ENCODE measurements at regions not wholly inside any gene's neighbourhood (a gene's known extent, or its start where the extent isn't known, plus 50 kb on each side); places are given as distances from the start of the nearest gene placed in this dataset.

DNA sequence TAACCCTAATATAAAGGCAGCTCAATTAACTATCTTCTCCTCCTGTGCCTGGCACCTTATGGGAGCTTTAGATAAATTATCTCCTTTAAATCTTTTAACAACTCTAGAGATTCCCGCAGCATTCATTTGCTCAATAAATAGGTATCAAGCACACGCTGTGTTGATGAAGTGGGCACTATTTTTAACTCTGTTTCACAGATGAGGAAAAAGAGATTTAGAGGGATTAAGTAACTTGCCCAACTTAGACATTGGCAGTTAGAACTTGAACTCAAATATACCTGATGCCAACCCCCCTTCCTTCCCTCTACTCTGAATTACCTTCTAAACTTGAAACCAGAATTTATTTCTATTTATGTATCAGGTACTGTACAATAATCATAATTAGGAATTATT lies 112.4 kb downstream of the SH3TC2 start:
- TF ChIP-seq, protein P1, sequence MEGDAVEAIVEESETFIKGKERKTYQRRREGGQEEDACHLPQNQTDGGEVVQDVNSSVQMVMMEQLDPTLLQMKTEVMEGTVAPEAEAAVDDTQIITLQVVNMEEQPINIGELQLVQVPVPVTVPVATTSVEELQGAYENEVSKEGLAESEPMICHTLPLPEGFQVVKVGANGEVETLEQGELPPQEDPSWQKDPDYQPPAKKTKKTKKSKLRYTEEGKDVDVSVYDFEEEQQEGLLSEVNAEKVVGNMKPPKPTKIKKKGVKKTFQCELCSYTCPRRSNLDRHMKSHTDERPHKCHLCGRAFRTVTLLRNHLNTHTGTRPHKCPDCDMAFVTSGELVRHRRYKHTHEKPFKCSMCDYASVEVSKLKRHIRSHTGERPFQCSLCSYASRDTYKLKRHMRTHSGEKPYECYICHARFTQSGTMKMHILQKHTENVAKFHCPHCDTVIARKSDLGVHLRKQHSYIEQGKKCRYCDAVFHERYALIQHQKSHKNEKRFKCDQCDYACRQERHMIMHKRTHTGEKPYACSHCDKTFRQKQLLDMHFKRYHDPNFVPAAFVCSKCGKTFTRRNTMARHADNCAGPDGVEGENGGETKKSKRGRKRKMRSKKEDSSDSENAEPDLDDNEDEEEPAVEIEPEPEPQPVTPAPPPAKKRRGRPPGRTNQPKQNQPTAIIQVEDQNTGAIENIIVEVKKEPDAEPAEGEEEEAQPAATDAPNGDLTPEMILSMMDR (IDR thresholded peaks at IDR 0.05): no peak
- no peak for TF ChIP-seq EZH2 (IDR thresholded peaks at IDR 0.05; ENCODE audit: borderline replicate concordance, insufficient read depth, low read depth, low read length, poor library complexity, severe bottlenecking)
- Histone ChIP-seq H3K27me3 (replicated peaks in 1 of 4; ENCODE audit: control extremely low read depth in 1 of 4, control insufficient read depth in 3 of 4, insufficient read depth in 4 of 4, low read length in 3 of 4) (no peaks in the 10 kb centered on the region), H3K79me2 (ENCODE audit: control insufficient read depth, insufficient read depth, low read length) (no peaks in the 10 kb centered on the region), H2AFZ (ENCODE audit: insufficient read depth, low read depth, low read length, poor library complexity, severe bottlenecking) (no peak overlapping the region), H3K4me3 (ENCODE audit: control extremely low read depth in 1 of 5, extremely low read depth in 1 of 5, insufficient read depth in 1 of 5, low read depth in 2 of 5, low read length in 4 of 5) (no peak overlapping the region), H3K36me3 (replicated peaks in 1 of 2; ENCODE audit: control extremely low read depth in 1 of 2, control insufficient read depth in 1 of 2, extremely low read depth in 1 of 2, insufficient read depth in 2 of 2, low read length in 1 of 2) (no peaks in the 10 kb centered on the region), H4K20me1 (ENCODE audit: control insufficient read depth, insufficient read depth, low read length, poor library complexity, severe bottlenecking) (no peaks in the 10 kb centered on the region), H3K27ac (ENCODE audit: low read length in 2 of 2) (no peak overlapping the region), H3K4me1 (ENCODE audit: control insufficient read depth in 2 of 2, insufficient read depth in 2 of 2, low read length in 2 of 2) (no peaks in the 10 kb centered on the region), H3K4me2 (replicated peaks; ENCODE audit: low read depth, low read length, poor library complexity, severe bottlenecking) (no peak overlapping the region), H3K9me3 (ENCODE audit: control extremely low read depth in 1 of 3, control insufficient read depth in 2 of 3, insufficient read depth in 1 of 3, low read length in 2 of 3) (no peaks in the 10 kb centered on the region), H3K9ac (ENCODE audit: low read length) (no peak overlapping the region)
- WGBS (ENCODE audit: insufficient coverage): no CpG with 5 or more reads among the region's 2 CpGs
- no peak overlapping the region for H3K27ac Mint-ChIP-seq
- H3K27me3 Mint-ChIP-seq: no peaks in the 10 kb centered on the region
- DNase-seq (no peak), ATAC-seq (ENCODE audit: low read depth) (no peak)
- no peaks in the 10 kb centered on the region for H3K4me1 Mint-ChIP-seq
- CTCF ChIA-PET: interaction anchor here (1.0 to 16.2 kb wide), 4 partner anchors 9 to 213 kb away, joined by 3 to 753 read pairs (median 4); no protein-coding TSS in a partner anchor
- POLR2A ChIA-PET: no interaction called here
- intact Hi-C loops (cut with micrococcal nuclease): no loop called here
- no peaks in the 10 kb centered on the region for H3K9me3 Mint-ChIP-seq (ENCODE audit: insufficient read depth)
- H3K4me3 Mint-ChIP-seq: no peak overlapping the region

DNA sequence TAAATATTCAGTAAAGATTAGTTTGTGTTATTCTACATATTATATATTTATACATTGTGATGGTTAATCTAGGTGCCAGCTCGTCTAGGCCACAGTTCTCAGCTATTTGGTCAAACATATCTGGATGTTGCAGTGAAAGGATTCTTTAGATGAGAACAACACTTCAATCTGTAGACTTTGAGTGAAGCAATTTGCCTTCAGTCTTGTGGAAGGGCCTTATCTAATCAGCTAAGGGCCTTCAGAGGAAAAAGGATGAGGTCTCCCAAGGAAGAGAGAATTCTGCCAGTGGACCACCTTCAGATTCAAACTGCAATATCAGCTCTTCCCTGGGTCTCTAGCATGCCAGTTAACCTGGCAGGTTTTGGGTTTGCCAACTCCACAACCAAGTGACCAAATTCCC lies 112.0 kb downstream of the SH3TC2 start:
- intact Hi-C loops (cut with micrococcal nuclease): no loop called here
- Histone ChIP-seq H2AFZ (ENCODE audit: insufficient read depth, low read depth, low read length, poor library complexity, severe bottlenecking) (no peak overlapping the region), H3K9me3 (ENCODE audit: control extremely low read depth in 1 of 3, control insufficient read depth in 2 of 3, insufficient read depth in 1 of 3, low read length in 2 of 3) (no peaks in the 10 kb centered on the region), H3K27me3 (replicated peaks in 1 of 4; ENCODE audit: control extremely low read depth in 1 of 4, control insufficient read depth in 3 of 4, insufficient read depth in 4 of 4, low read length in 3 of 4) (no peaks in the 10 kb centered on the region), H3K4me2 (replicated peaks; ENCODE audit: low read depth, low read length, poor library complexity, severe bottlenecking) (no peak overlapping the region), H4K20me1 (ENCODE audit: control insufficient read depth, insufficient read depth, low read length, poor library complexity, severe bottlenecking) (no peaks in the 10 kb centered on the region), H3K4me3 (ENCODE audit: control extremely low read depth in 1 of 5, extremely low read depth in 1 of 5, insufficient read depth in 1 of 5, low read depth in 2 of 5, low read length in 4 of 5) (no peak overlapping the region), H3K4me1 (ENCODE audit: control insufficient read depth in 2 of 2, insufficient read depth in 2 of 2, low read length in 2 of 2) (no peaks in the 10 kb centered on the region), H3K36me3 (replicated peaks in 1 of 2; ENCODE audit: control extremely low read depth in 1 of 2, control insufficient read depth in 1 of 2, extremely low read depth in 1 of 2, insufficient read depth in 2 of 2, low read length in 1 of 2) (no peaks in the 10 kb centered on the region), H3K27ac (ENCODE audit: low read length in 2 of 2) (no peak overlapping the region), H3K9ac (ENCODE audit: low read length) (no peak overlapping the region), H3K79me2 (ENCODE audit: control insufficient read depth, insufficient read depth, low read length) (no peaks in the 10 kb centered on the region)
- H3K27me3 Mint-ChIP-seq: no peaks in the 10 kb centered on the region
- POLR2A ChIA-PET: no interaction called here
- H3K27ac Mint-ChIP-seq: no peak overlapping the region
- TF ChIP-seq EZH2 (IDR thresholded peaks at IDR 0.05; ENCODE audit: borderline replicate concordance, insufficient read depth, low read depth, low read length, poor library complexity, severe bottlenecking): no peak
- TF ChIP-seq, protein P1 (IDR thresholded peaks at IDR 0.05): no peak
- WGBS (ENCODE audit: insufficient coverage): no CpG with 5 or more reads among the region's 1 CpG
- DNase-seq (no peak), ATAC-seq (ENCODE audit: low read depth) (no peak)
- H3K9me3 Mint-ChIP-seq (ENCODE audit: insufficient read depth): no peaks in the 10 kb centered on the region
- CTCF ChIA-PET: interaction anchor here (1.1 to 16.2 kb wide), 3 partner anchors 9 to 214 kb away, joined by 3 to 753 read pairs (median 4); no protein-coding TSS in a partner anchor
- no peak overlapping the region for H3K4me3 Mint-ChIP-seq
- H3K4me1 Mint-ChIP-seq: no peaks in the 10 kb centered on the region

Data from B cell (primary cell).